Endodermal cell (in vitro differentiated cells): ENCODE measurements at regions not wholly inside any gene's neighbourhood (a gene's known extent, or its start where the extent isn't known, plus 50 kb on each side); places are given as distances from the start of the nearest gene placed in this dataset.

Experiments
- DNase-seq: peaks from one replicate; pipeline ENCODE4 v3.0.0-alpha.2; 2017
- H3K27ac ChIP-seq: 2 replicates; pipeline ENCODE4 v1.5.1; 2013; ENCODE audit warnings: mild to moderate bottlenecking, low read depth, low read length, moderate library complexity
- H3K27me3 ChIP-seq: 2 replicates; pipeline ENCODE4 v1.6.1; 2013; ENCODE audit warnings: mild to moderate bottlenecking, low read length, moderate library complexity; ENCODE audit not compliant: insufficient read depth, control insufficient read depth, poor library complexity, severe bottlenecking
- H3K36me3 ChIP-seq: 2 replicates; pipeline ENCODE4 v1.7.0; 2013; ENCODE audit warnings: mild to moderate bottlenecking, low read length, moderate library complexity; ENCODE audit not compliant: control insufficient read depth, insufficient read depth
- H3K4me1 ChIP-seq: one replicate; pipeline ENCODE4 v1.7.0; 2013; ENCODE audit warnings: low read length; ENCODE audit not compliant: control insufficient read depth, insufficient read depth
- H3K4me3 ChIP-seq: 2 replicates; pipeline ENCODE4 v1.5.1; 2013; ENCODE audit warnings: mild to moderate bottlenecking, low read length, moderate library complexity
- H3K9ac ChIP-seq: 2 replicates; pipeline ENCODE4 v1.6.1; 2013; ENCODE audit warnings: mild to moderate bottlenecking, low read length, moderate library complexity; ENCODE audit not compliant: poor library complexity, severe bottlenecking; ENCODE audit errors: extremely low read depth
- H3K9me3 ChIP-seq: 2 replicates; pipeline ENCODE4 v1.6.1; 2013; ENCODE audit warnings: mild to moderate bottlenecking, low read length, moderate library complexity; ENCODE audit not compliant: control insufficient read depth
- H3K27ac Mint-ChIP-seq: 2 replicates; pipeline ENCODE4 v1.8.0; 2020; ENCODE audit warnings: mixed read lengths
- H3K27me3 Mint-ChIP-seq: 2 replicates; pipeline ENCODE4 v1.8.0; 2021; ENCODE audit warnings: mild to moderate bottlenecking, mixed read lengths; ENCODE audit not compliant: insufficient read depth
- H3K36me3 Mint-ChIP-seq: 2 replicates; pipeline ENCODE4 v1.8.0; 2020; ENCODE audit warnings: low read depth, mixed read lengths
- H3K4me1 Mint-ChIP-seq: 2 replicates; pipeline ENCODE4 v1.8.0; 2020; ENCODE audit warnings: mixed read lengths
- H3K4me3 Mint-ChIP-seq: 2 replicates; pipeline ENCODE4 v1.8.0; 2020; ENCODE audit warnings: mild to moderate bottlenecking, moderate library complexity, mixed read lengths
- H3K9me3 Mint-ChIP-seq: 2 replicates; pipeline ENCODE4 v1.8.0; 2020; ENCODE audit warnings: mild to moderate bottlenecking, mixed read lengths
- WGBS, 2 experiments: methylation state at CpG; one replicate each; pipeline versions ENCODE4 v1.1.5 to v1.1.7; 2013; ENCODE audit warnings: missing lambda C conversion rate in 2 of 2, mixed read lengths in 1 of 2; ENCODE audit not compliant: insufficient coverage in 1 of 2, insufficient read length in 1 of 2; 5-methylcytosine and 5-hydroxymethylcytosine counted together
- TF ChIP-seq, protein P1 (sequence below): fragments of 200-600 bp; sonication (generic); conservative IDR thresholded peaks from 2 replicates; pipeline ENCODE4 v1.5.0; 2021; ENCODE audit warnings: antibody characterized with exemption, mild to moderate bottlenecking

DNA sequence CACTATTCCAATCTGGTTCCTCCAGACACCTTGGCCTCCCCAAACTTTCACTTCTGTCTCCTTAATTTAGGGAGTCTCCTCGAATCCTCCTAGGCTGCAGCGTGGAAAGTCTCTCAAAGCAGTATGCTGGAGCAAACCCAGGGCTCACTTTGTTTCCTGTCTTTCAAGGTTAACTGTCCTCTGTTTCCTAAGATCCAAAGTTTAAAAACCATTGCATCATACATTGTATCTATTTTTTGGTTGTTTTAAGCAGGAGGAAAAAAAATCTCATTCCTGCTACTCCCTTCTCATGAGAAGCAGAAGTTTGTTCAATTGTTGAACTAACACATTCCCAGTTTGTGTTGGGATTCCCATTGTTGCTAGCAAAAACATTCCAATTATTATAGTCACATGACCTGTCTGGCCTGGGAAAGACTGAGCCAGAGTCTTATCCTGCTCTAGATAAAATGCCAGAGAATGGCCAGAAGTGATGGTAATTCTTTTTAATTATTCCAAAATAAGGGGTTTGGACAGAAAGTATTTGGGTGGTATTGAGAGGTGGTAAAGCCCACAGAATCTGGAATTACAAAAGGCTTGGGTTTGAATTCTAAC is 67.3 kb downstream of the HSPB8 start:
- Histone ChIP-seq H3K9ac (no peak overlapping the region), H3K27me3 (no peaks in the 10 kb centered on the region), H3K4me3 (no peak overlapping the region), H3K9me3 (no peaks in the 10 kb centered on the region), H3K27ac (no peak overlapping the region), H3K4me1 (no peaks in the 10 kb centered on the region), H3K36me3 (no peaks in the 10 kb centered on the region)
- DNase-seq, result no peak
- WGBS, 2 experiments, result 91 to 100% methylated on average over 2 of the region's 2 CpGs
- TF ChIP-seq, protein P1, sequence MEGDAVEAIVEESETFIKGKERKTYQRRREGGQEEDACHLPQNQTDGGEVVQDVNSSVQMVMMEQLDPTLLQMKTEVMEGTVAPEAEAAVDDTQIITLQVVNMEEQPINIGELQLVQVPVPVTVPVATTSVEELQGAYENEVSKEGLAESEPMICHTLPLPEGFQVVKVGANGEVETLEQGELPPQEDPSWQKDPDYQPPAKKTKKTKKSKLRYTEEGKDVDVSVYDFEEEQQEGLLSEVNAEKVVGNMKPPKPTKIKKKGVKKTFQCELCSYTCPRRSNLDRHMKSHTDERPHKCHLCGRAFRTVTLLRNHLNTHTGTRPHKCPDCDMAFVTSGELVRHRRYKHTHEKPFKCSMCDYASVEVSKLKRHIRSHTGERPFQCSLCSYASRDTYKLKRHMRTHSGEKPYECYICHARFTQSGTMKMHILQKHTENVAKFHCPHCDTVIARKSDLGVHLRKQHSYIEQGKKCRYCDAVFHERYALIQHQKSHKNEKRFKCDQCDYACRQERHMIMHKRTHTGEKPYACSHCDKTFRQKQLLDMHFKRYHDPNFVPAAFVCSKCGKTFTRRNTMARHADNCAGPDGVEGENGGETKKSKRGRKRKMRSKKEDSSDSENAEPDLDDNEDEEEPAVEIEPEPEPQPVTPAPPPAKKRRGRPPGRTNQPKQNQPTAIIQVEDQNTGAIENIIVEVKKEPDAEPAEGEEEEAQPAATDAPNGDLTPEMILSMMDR, result no peak
- Mint-ChIP-seq H3K36me3 (no peaks in the 10 kb centered on the region), H3K9me3 (no peaks in the 10 kb centered on the region), H3K27ac (no peak overlapping the region), H3K4me3 (no peak overlapping the region), H3K4me1 (peaks cover 6% of the 10 kb centered on the region), H3K27me3 (peaks cover 5% of the 10 kb centered on the region)

DNA sequence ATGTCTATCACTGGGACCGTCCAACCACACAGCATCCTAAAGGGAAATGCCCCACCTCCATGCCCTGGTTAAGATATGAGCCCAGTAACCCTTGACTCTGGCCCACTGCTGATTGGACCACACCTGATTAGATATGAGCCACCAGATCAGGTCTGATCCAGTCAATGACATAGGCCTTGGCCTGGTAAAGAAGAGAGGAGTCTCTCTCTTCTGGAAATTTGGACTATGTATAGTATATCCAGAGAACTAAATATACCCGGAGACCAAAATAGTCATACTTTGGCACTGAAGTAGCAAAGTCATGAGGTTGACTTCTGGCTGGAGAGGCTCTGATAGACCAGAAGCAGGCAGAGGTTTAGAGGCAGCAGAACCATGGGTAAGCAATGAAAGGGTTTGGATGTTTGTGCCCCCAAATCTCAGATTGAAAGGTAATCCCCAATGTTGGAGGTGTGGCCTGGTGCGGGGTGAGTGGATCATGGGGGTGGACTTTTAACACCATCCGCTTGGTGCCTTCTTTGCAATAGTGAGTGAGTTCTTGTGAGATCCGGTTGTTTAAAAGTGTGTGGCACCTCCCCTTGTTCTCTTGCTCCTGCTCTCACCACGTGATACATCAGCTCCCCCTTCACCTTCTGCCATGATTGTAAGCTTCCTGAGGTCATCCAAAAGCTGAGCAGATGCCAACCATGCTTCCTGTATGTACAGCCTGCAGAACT is 68.4 kb downstream of the HSPB8 start:
- no peaks in the 10 kb centered on the region for H3K36me3 Mint-ChIP-seq
- no peak overlapping the region for H3K4me3 Mint-ChIP-seq
- H3K9ac ChIP-seq, result no peak overlapping the region
- H3K27ac ChIP-seq, result no peak overlapping the region
- H3K4me1 Mint-ChIP-seq, result peaks cover 6% of the 10 kb centered on the region
- no peaks in the 10 kb centered on the region for H3K9me3 ChIP-seq
- H3K36me3 ChIP-seq, result no peaks in the 10 kb centered on the region
- no peak overlapping the region for H3K27ac Mint-ChIP-seq
- WGBS, 2 experiments, result 83 to 87% methylated on average over 4 to 6 of the region's 6 CpGs
- H3K4me1 ChIP-seq, result no peaks in the 10 kb centered on the region
- H3K27me3 Mint-ChIP-seq, result peaks cover 3% of the 10 kb centered on the region
- TF ChIP-seq, protein P1, result no peak
- no peak overlapping the region for H3K4me3 ChIP-seq
- no peaks in the 10 kb centered on the region for H3K9me3 Mint-ChIP-seq
- DNase-seq, result no peak
- no peaks in the 10 kb centered on the region for H3K27me3 ChIP-seq

DNA sequence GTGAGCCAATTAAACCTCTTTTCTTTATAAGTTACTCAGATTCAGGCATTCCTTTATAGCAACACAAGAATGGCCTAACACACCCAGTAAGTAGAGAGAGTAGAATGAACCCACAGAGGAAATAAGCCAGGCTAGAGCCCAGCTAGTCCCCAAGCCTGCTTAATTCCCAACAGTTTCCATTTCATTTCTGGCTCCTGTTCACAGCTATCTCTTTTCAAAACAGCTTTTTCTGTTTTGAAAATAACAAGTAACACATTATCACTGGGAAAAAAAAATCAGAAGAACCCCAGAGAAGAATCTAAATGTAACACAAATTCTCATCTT is 69.0 kb downstream of the HSPB8 start:
- Histone ChIP-seq H3K9ac (no peak overlapping the region), H3K36me3 (no peaks in the 10 kb centered on the region), H3K4me3 (no peak overlapping the region), H3K27ac (no peak overlapping the region), H3K9me3 (no peaks in the 10 kb centered on the region), H3K27me3 (no peaks in the 10 kb centered on the region), H3K4me1 (no peaks in the 10 kb centered on the region)
- Mint-ChIP-seq H3K27ac (no peak overlapping the region), H3K4me3 (no peak overlapping the region), H3K27me3 (peaks cover 3% of the 10 kb centered on the region), H3K36me3 (no peaks in the 10 kb centered on the region), H3K9me3 (no peaks in the 10 kb centered on the region), H3K4me1 (peaks cover 6% of the 10 kb centered on the region)
- TF ChIP-seq, protein P1, result no peak
- DNase-seq, result no peak
